ENCODE measurements at regions not wholly inside any gene's neighbourhood (a gene's known extent, or its start where the extent isn't known, plus 50 kb on each side); places are given as distances from the start of the nearest gene placed in this dataset.
"Not testable (repeated sequence)": the region's sequence is repeated elsewhere in the genome, so short reads cannot be mapped to it uniquely, and the experiment has no call there.

- DNase-seq (ENCODE audit: low read depth in 2 of 2) = no peak
Measured at GRCh38 chrX:1059576-1060561, 152.6 kb downstream of the CRLF2 start.

GRCh38 chrX:1053600-1053999 lies 158.8 kb downstream of the CRLF2 start:
- not testable (repeated sequence) for DNase-seq (ENCODE audit: low read depth in 2 of 2)

DNA sequence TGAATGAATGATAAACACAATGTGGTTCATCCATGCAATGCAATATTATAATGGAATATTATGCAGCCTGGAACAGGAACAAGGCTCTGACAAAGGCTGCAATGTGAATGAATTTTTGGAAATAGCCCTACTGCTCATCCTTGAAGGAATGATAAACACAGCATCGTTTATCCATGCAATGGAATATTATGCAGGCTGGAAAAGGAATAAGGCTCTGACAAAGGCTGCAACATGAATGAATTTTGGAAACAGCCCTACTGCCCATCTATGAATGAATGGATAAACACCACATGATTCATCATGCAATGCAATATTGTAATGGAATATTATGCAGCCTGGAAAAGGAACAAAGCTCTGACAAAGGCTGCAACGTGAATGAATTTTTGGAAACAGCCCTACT lies 159.4 kb downstream of the CRLF2 start:
- no peak for DNase-seq (ENCODE audit: low read depth in 2 of 2)

GRCh38 chrX:1052021-1052420 lies 160.4 kb downstream of the CRLF2 start:
- DNase-seq (ENCODE audit: low read depth in 2 of 2) = no peak

GRCh38 chrX:1051421-1051820 lies 161.0 kb downstream of the CRLF2 start:
- DNase-seq (ENCODE audit: low read depth in 2 of 2) = no peak

GRCh38 chrX:1045680-1046314 lies 166.7 kb downstream of the CRLF2 start:
- DNase-seq (ENCODE audit: low read depth in 2 of 2) = no peak

GRCh38 chrX:1041091-1041490 lies 171.4 kb downstream of the CRLF2 start:
- no peak for DNase-seq (ENCODE audit: low read depth in 2 of 2)

- not testable (repeated sequence) for DNase-seq (ENCODE audit: low read depth in 2 of 2)
Measured at GRCh38 chrX:1035931-1036330, 176.5 kb downstream of the CRLF2 start.

DNA sequence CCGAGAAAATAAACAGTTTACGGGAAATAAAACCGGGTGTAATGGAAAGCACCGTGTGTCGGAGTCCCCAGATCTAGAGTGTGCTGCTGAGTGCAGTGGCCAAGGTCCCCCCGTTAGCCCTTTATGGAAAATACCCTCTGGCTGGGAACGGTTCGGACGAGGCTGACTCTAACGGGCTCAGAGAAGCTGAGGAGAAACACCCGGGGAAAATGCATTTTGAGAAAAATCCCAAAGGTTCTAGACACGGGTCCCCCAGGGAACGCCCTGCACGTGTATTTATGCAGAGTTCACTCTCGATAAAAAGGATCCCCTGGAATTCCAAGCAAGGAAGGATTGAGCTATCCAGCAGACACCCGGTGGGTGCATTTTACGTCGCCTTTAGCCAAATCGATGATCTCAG lies 177.2 kb downstream of the CRLF2 start:
- DNase-seq (ENCODE audit: low read depth in 2 of 2) = no peak

GRCh38 chrX:1034717-1035116 lies 177.7 kb downstream of the CRLF2 start:
- DNase-seq (ENCODE audit: low read depth in 2 of 2) = no peak

DNA sequence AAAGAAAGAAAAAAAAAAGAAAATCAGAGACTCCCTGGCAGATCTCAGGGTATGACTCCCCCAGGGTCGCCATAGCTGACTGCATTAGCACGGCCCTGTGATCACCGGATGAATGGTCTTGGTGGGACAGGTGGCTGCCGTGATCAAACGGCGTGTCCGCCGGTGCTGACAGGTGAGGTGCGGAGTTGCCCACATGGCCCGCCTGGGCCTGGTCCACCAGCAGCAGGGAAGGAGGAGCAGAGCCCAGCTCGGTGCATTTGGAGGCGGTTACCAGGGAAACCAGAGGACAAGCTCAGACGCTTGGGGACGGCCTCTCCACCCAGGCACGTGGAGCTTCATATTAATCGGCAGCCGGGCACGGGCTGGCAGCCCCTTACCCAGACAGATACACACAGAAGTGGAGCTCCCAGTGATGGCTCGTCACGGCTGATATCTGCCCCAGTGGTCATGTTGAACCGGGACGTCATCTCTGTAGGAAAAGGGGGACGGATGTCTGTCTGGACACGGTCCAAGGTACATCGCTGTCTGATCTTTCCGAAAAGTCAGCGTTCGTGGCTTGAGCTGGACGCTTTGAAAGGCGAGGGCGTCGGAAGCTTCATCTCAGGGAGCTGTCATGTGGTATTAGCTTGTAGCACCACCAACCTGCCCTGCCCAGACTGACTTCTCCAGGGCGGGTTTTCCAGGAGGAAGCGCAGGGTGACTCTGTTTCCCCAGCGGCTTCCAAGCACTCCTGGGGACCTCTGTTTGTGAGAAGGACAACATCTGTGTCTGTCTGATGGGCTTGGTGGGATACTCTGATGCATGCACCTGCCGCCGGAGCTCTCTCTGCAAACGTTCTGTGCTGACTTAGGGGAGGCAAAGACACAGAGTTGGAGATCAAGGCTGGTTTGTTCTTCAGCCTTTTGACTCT lies 180.7 kb downstream of the CRLF2 start:
- DNase-seq (ENCODE audit: low read depth in 2 of 2) = no peak

DNA sequence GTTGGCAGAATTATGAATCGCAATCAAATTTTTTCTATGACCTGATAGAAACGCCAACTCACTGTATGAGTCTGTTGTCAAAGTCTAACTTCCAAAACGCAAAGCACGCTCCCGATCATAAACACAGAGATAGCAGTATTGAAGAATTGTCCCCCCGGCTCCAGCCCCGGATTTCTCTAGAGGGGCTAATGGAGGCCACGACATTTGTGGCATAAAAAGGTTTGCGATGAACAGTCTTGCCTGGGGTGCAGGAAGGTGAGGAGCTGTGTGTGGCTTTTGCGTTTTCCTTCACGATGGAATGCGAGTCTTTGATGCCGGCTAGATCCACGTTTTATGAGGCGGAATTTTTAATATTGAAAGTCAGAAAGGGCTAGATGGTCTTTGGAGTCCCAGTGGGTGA lies 183.0 kb downstream of the CRLF2 start:
- no peak for DNase-seq (ENCODE audit: low read depth in 2 of 2)

- no peak for DNase-seq (ENCODE audit: low read depth in 2 of 2)
Measured at GRCh38 chrX:1027680-1028079, 184.8 kb downstream of the CRLF2 start.

DNA sequence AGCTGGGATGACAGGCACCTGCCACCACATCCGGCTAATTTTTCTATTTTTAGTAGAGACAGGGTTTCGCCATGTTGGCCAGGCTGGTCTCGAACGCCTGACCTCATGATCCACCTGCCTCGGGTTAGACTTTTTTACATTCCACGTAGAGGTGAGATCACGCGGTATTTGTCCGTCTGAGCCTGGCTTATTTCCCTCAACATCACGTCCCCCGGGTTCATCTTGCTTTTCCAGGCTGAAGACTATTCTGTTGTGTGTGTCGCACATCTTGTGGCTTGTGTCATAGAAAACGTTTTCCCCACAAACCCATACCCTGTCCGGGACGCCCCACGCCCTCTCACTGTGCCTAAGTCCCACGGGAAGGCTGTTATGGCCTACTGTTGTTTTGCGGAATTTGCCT lies 185.3 kb downstream of the CRLF2 start:
- no peak for DNase-seq (ENCODE audit: low read depth in 2 of 2)

DNA sequence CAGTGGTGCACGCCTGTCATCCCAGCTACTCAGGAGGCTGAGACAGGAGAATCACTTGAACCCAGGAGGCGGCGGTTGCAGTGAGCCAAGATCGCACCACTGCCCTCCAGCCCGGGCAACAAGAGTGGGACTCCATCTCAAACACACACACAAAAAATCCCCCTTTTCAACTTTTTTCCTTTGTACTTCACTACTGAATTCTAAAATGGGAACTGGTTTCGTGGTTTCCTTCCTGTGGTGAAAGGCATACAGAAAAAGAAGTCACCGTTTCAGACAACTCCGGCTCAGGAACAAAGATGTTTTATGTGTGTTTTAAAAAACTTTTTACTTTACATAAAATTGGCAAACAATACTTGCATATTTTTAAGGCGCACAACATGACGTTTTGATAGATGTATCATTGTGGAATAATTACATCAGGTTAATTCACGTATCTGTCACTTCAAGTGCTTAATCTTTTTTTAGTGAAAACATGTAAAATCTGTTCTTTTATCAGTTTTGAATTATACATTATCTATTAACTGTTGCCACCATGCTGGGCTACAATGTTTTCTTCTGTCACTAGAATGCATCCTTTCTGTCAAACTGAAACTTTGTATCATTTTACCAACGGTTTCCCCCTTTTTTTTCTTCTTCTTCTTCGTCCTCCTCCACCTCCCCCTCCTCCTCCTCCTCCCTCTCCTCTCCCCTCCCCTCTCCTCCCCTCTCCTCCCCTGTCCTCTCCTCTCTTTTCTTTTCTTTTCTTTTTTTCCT lies 186.0 kb downstream of the CRLF2 start:
- no peak for DNase-seq (ENCODE audit: low read depth in 2 of 2)

GRCh38 chrX:1025413-1025812 lies 187.0 kb downstream of the CRLF2 start:
- DNase-seq (ENCODE audit: low read depth in 2 of 2) = no peak

- DNase-seq (ENCODE audit: low read depth in 2 of 2) = no peak
Measured at GRCh38 chrX:1023676-1024075, 188.8 kb downstream of the CRLF2 start.

DNA sequence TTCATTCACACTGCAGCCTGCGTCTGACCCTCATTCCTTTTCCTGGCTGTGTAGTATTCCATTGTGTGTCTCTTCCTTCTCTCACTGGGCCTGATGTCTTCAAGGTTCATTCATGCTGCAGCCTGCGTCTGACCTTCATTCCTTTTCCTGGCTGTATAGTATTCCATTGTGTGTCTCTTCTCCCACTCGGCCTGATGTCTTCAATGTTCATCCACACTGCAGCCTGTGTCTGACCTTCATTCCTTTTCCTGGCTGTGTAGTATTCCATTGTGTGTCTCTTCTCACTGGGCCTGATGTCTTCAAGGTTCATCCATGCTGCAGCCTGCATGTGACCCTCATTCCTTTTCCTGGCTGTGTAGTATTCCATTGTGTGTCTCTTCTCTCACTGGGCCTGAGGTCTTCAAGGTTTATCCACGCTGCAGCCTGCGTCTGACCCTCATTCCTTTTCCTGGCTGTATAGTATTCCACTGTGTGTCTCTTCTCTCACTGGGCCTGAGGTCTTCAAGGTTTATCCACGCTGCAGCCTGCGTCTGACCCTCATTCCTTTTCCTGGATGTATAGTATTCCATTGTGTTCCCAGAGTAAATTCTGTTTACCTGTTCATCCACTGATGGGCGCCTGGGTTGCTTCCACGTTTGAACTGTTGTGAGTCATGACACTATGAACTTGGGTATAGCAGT lies 191.0 kb downstream of the CRLF2 start:
- DNase-seq (ENCODE audit: low read depth in 2 of 2) = not testable (repeated sequence)

- DNase-seq (ENCODE audit: low read depth in 2 of 2) = no peak
Measured at GRCh38 chrX:1020634-1021166, 191.7 kb downstream of the CRLF2 start.

DNA sequence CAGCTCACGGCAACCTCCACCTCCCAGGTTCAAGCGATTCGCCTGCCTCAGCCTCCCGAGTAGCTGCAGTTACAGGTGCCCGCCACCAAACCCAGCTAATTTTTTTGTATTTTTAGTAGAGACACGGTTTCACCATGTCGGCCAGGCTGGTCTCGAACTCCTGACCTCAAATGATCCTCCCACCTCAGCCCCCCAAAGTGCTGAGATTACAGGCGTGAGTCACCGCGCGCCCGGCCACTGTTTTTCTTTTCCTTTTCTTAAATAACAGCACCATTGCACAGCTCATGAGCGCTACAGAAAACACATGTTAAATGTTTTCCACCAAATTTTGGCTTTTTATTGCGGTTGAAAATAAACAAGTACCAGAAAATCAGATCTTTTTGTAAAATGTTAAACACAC lies 195.5 kb downstream of the CRLF2 start:
- not testable (repeated sequence) for DNase-seq (ENCODE audit: low read depth in 2 of 2)

All from lung microvascular endothelial cell (primary cell).